EL (cell line): ENCODE measurements at regions not wholly inside any gene's neighbourhood (a gene's known extent, or its start where the extent isn't known, plus 50 kb on each side); places are given as distances from the start of the nearest gene placed in this dataset.

Experiments used
- DNase-seq: peaks from one replicate; pipeline ENCODE4 v3.0.0-alpha.2; 2016

- no peak for DNase-seq
These were observed 50.7 kb upstream of the FOXB1 start for GRCh38 chr15:59953392-59953883.

GRCh38 chr15:59952960-59953359, 51.2 kb upstream of the FOXB1 start:
- no peak for DNase-seq

- DNase-seq = no peak
These were observed 53.3 kb upstream of the FOXB1 start for GRCh38 chr15:59950603-59951388.

- no peak for DNase-seq
These were observed 55.0 kb upstream of the FOXB1 start for GRCh38 chr15:59948924-59949613.

- no peak for DNase-seq
These were observed 58.0 kb upstream of the FOXB1 start for GRCh38 chr15:59946084-59946483.

- no peak for DNase-seq
These were observed 59.1 kb upstream of the FOXB1 start for GRCh38 chr15:59945036-59945435.

GRCh38 chr15:59941612-59942011, 62.5 kb upstream of the FOXB1 start:
- DNase-seq = no peak

GRCh38 chr15:59940928-59941327, 63.2 kb upstream of the FOXB1 start:
- DNase-seq = no peak

GRCh38 chr15:59940456-59940855, 63.7 kb upstream of the FOXB1 start:
- DNase-seq = no peak

- no peak for DNase-seq
These were observed 67.4 kb upstream of the FOXB1 start for GRCh38 chr15:59936741-59937140.

GRCh38 chr15:59933607-59934006, 70.5 kb upstream of the FOXB1 start:
- peak; percentile 24 for DNase-seq

- DNase-seq = no peak
These were observed 72.4 kb upstream of the FOXB1 start for GRCh38 chr15:59931646-59932261.

- DNase-seq = no peak
These were observed 79.1 kb upstream of the FOXB1 start for GRCh38 chr15:59924812-59925522.

GRCh38 chr15:59924096-59924495, 80.0 kb upstream of the FOXB1 start:
- DNase-seq = no peak

- no peak for DNase-seq
These were observed 80.6 kb upstream of the FOXB1 start for GRCh38 chr15:59923508-59923907.

GRCh38 chr15:59918994-59919951, 84.8 kb upstream of the FOXB1 start:
- peak; percentile 63 for DNase-seq

GRCh38 chr15:59917504-59918157, 86.5 kb upstream of the FOXB1 start:
- peak; percentile 51 for DNase-seq

- no peak for DNase-seq
These were observed 98.1 kb upstream of the FOXB1 start for GRCh38 chr15:59906046-59906445.

- no peak for DNase-seq
These were observed 98.9 kb upstream of the FOXB1 start for GRCh38 chr15:59905176-59905575.

- DNase-seq = no peak
These were observed 99.5 kb upstream of the FOXB1 start for GRCh38 chr15:59904450-59905135.

- DNase-seq = no peak
These were observed 107.4 kb upstream of the FOXB1 start for GRCh38 chr15:59896663-59897074.
